NK-92 treated with Interleukin-12 subunit alpha and Interleukin-12 subunit beta, amount 100 ng/mL, for 24 hours (cell line): ENCODE measurements at regions not wholly inside any gene's neighbourhood (a gene's known extent, or its start where the extent isn't known, plus 50 kb on each side); places are given as distances from the start of the nearest gene placed in this dataset.
"Not testable (repeated sequence)": the region's sequence is repeated elsewhere in the genome, so short reads cannot be mapped to it uniquely, and the experiment has no call there.

Experiments
- DNase-seq: peaks from one replicate; lab custom pipeline; 2025; lab: John Stamatoyannopoulos, UW

- DNase-seq = no peak
Measured at GRCh38 chr5:97544678-97545077, 361.6 kb upstream of the RIOK2 start.

GRCh38 chr5:97545446-97545845, 362.4 kb upstream of the RIOK2 start:
- no peak for DNase-seq

GRCh38 chr5:97545886-97546535, 363.0 kb upstream of the RIOK2 start:
- DNase-seq = no peak

- no peak for DNase-seq
Measured at GRCh38 chr5:97547430-97547829, 364.4 kb upstream of the RIOK2 start.

GRCh38 chr5:97547999-97548738, 365.1 kb upstream of the RIOK2 start:
- DNase-seq = no peak

- DNase-seq = no peak
Measured at GRCh38 chr5:97548739-97549080, 365.7 kb upstream of the RIOK2 start.

- no peak for DNase-seq
Measured at GRCh38 chr5:97549496-97549895, 366.4 kb upstream of the RIOK2 start.

- DNase-seq = no peak
Measured at GRCh38 chr5:97550164-97550563, 367.1 kb upstream of the RIOK2 start.

GRCh38 chr5:97550818-97551217, 367.8 kb upstream of the RIOK2 start:
- no peak for DNase-seq

- DNase-seq = no peak
Measured at GRCh38 chr5:97553604-97554452, 370.8 kb upstream of the RIOK2 start.

GRCh38 chr5:97554977-97555643, 372.1 kb upstream of the RIOK2 start:
- no peak for DNase-seq

- no peak for DNase-seq
Measured at GRCh38 chr5:97555644-97555981, 372.6 kb upstream of the RIOK2 start.

- no peak for DNase-seq
Measured at GRCh38 chr5:97559827-97560598, 377.0 kb upstream of the RIOK2 start.

- DNase-seq = no peak
Measured at GRCh38 chr5:97560599-97560993, 377.5 kb upstream of the RIOK2 start.

- no peak for DNase-seq
Measured at GRCh38 chr5:97563050-97563657, 380.1 kb upstream of the RIOK2 start.

GRCh38 chr5:97568382-97568781, 385.3 kb upstream of the RIOK2 start:
- no peak for DNase-seq

GRCh38 chr5:97570242-97570641, 387.2 kb upstream of the RIOK2 start:
- no peak for DNase-seq

- no peak for DNase-seq
Measured at GRCh38 chr5:97575322-97575721, 392.3 kb upstream of the RIOK2 start.

GRCh38 chr5:97576956-97577355, 393.9 kb upstream of the RIOK2 start:
- no peak for DNase-seq

GRCh38 chr5:97579977-97580376, 396.9 kb upstream of the RIOK2 start:
- not testable (repeated sequence) for DNase-seq

GRCh38 chr5:97580746-97581145, 397.7 kb upstream of the RIOK2 start:
- DNase-seq = no peak
